GM20431 (cell line): ENCODE measurements at regions not wholly inside any gene's neighbourhood (a gene's known extent, or its start where the extent isn't known, plus 50 kb on each side); places are given as distances from the start of the nearest gene placed in this dataset.
"Not testable (repeated sequence)": the region's sequence is repeated elsewhere in the genome, so short reads cannot be mapped to it uniquely, and the experiment has no call there.

ENCODE experiments used
- in situ Hi-C: fragments of 300-500 bp; cut with MseI, MboI; formaldehyde crosslinking; loops from one replicate; pipeline ENCODE4 v1.15.0; 2020; ENCODE audit warnings: low sequenced_read_pairs; ENCODE audit not compliant: unreplicated experiment

- in situ Hi-C loops, result no loop called here
Measured at GRCh38 chr1:201716742-201717135, 112.2 kb upstream of the IPO9 start.

DNA sequence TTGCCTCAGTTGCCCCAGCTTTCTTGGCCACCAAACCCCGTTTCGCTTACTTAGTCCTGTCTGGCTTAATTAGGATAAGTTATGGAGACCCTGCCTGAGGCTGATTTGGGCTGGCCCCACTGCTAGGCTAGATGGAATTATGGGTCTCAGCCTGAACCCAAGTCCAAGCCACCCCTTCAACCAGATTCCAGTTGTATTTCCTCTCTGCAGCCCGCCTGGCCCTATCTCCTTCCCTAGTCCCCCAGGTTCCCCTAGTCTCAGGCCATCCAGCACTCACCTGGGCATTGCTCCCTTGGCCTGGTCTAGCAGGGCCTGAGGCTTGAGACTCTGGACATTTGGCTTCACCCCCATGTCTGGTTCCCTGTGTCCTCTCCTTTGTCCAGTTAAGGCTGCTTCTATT lies 111.7 kb upstream of the IPO9 start:
- in situ Hi-C loops, result no loop called here

- in situ Hi-C loops, result no loop called here
Measured at GRCh38 chr1:201718346-201719202, 110.4 kb upstream of the IPO9 start.

DNA sequence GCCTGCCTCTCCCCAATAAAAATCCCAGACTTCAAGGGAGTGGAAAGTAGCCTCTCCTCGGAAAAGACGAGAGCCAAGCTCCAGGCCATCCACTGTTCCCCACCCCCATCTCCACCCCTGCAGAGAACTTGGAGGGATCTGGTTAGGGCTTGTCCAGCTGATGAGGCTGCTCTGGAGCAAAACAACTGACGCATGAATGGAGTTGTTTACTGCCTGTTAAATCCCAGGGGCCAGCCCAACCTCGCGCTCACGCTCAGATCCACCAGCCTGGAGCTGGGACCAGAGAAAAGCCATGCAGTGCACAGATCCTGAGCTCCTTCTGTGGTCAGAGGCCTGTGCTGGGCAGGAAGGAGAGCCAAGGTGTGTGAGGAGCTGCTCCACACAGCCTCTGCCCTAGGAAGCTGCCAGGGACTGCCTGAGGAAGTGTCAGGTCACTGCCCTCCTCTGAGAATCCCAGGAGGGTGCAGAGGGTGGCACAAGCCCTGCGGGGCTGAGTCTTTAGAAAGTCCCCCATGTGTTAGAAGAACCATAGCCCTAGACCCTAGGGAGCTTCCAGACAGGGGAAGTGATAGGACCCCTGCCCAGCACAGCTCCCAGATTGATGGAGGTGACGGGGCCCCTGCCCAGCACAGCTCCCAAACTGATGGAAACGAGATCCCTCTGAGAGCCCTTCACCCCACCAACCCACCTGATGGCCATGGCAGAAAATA lies 109.0 kb upstream of the IPO9 start:
- in situ Hi-C loops, result no loop called here

GRCh38 chr1:201720522-201720844 lies 108.5 kb upstream of the IPO9 start:
- in situ Hi-C loops, result no loop called here

GRCh38 chr1:201721082-201722049 lies 107.6 kb upstream of the IPO9 start:
- in situ Hi-C loops, result no loop called here

- in situ Hi-C loops, result no loop called here
Measured at GRCh38 chr1:201724039-201724765, 104.8 kb upstream of the IPO9 start.

DNA sequence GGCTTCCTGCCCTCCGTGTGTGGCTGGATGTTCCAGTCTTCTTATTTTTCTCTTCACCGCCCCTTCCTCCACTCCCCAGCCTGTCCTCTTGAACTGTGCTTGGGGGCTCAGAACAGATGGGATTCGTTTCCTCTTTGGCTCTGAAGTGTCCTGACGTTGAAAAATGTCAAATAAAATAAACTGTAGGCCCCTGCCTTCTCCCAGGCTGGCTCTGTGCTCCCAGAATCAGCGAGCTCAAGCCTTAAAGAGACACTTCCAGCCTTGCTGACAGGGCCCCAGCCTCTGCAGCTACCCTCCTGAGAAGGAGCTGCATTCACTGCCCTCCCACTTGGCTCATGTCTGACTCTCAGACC lies 104.2 kb upstream of the IPO9 start:
- in situ Hi-C loops, result no loop called here

DNA sequence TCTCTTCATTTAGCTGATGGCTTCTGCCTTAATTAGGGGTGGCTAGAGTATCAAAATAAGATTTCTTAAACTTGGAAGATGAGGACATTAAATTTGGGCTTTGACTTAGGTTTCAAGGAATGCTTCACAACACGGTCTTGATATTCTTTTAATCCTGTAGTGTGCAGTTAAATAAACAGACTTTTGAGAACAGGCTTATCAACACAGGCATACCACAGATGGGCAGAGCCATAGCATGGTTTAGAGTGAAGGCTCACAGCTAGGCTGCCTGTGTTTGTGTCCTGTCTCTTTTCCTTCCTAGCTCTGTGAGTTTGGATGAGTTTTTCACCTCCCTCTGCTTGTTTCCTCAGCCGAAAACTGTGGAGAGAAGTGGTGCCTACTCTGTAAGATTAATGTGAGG lies 102.3 kb upstream of the IPO9 start:
- in situ Hi-C loops, result no loop called here

DNA sequence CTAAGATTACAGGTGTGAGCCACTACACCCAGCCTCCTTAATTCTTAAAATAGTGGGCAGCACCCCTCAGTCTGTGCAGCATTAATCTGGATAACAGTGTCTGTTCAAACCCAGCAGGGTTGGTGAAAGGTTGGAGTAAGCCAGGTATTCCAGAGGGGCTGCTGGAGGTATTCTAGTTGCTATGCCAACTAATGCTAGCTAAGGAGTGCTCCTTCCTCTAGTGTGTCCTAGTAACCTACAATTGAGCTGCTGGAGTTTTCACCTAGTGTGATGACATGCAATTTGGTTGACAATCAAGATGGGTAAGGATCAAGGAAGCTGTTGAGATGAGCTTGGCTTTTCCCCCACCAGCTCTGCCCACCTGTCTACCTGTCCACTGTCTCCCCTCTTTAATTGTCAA lies 100.2 kb upstream of the IPO9 start:
- in situ Hi-C loops, result no loop called here

GRCh38 chr1:201729973-201730608 lies 98.9 kb upstream of the IPO9 start:
- in situ Hi-C loops, result no loop called here

DNA sequence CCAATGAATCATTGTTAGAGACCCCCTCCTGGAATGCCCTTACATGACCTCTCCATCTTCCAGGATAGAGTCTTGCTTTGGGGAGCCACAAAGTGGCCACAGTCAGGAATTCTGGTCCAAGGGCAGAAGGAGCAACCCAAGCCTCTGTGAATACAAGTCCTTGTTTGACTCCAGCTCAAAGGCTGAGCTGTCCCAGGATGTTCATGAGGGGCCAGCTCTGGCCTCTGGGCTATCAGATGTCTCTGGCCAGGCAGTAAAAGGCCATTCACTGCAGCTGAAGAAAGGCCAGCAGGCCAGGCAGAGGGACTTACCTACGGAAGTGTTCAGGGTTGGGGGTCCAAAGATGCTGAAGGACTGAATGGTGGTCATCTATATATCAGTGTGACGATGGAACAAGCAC lies 98.3 kb upstream of the IPO9 start:
- in situ Hi-C loops, result no loop called here

- in situ Hi-C loops, result no loop called here
Measured at GRCh38 chr1:201731142-201731541, 97.8 kb upstream of the IPO9 start.

DNA sequence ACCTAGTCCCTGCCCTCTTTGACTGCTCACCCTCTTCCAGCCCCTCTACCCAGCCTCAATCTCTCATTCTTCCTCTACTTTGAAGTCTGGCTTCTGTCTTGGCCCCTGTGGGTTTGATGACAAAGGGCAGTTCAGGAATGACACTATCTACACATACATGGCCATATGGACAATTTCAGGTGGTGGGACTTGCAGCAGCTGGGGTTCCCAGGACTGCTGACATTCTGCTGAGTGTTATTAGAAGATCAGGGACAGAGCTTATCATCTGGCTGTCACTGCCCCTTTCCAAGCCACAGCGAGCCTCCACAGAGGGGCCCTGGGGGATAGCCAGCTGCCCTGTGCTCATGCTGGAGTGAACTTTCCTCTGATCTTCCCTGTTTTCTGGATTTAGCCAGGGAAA lies 97.4 kb upstream of the IPO9 start:
- in situ Hi-C loops, result no loop called here

GRCh38 chr1:201732351-201732750 lies 96.6 kb upstream of the IPO9 start:
- in situ Hi-C loops, result no loop called here

DNA sequence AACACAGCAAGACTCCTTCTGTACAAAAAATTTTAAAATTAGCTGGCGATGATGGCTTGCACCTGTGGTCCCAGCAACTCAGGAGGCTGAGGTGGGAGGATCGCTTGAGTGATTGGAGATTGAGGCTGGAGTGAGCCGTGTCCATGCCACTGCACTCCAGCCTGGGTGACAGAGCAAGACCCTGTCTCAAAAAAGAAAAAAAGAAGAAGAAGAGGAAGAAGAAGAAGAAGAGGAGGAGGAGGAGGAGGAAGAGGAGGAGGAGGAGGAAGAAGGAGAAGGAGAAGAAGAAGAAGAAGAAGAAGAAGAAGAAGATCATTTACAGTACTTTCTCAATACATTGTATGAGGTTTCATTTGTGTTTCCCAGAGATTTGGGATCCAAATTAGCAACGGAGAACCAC lies 94.7 kb upstream of the IPO9 start:
- in situ Hi-C loops, result not testable (repeated sequence)

GRCh38 chr1:201734786-201735185 lies 94.2 kb upstream of the IPO9 start:
- in situ Hi-C loops, result no loop called here

GRCh38 chr1:201736707-201737320 lies 92.1 kb upstream of the IPO9 start:
- in situ Hi-C loops, result no loop called here

DNA sequence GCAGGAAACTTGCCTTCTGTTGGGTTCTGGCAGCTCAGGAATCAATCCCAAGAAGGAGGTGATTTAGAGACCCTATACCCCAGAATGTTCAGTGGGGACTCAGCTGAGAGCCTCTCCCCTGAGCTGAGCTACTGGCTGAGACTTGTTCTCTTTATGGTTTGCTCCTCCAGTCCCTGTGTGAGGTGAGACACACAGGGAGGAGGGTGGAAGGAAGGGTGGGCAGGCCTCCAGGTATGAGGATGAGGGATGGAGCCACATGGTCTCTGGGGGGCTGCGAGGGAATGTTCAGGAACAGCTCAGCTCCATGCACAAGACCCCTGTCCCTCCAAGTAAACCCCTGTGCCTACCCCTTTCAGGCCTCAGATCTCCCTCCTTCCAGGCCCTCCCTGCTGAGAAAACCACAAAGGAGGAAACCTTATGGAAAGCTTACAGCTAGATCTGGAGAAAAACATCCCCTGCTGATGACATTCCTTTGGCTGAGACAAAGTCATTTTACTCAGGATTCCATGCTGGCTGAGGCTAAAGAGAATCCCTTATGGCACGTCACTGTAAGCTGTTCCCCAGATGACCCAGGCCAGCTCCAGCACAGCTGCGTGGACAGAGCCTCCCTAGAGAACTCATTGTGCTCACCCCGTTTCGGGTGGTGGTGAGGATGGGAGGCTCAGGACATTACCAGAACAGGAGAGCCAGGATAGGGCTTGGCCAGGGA lies 91.5 kb upstream of the IPO9 start:
- in situ Hi-C loops, result no loop called here
